Activated CD4-positive, alpha-beta T cell treated with anti-CD3 and anti-CD28 coated beads for 48 hours (primary cell): ENCODE measurements at regions not wholly inside any gene's neighbourhood (a gene's known extent, or its start where the extent isn't known, plus 50 kb on each side); places are given as distances from the start of the nearest gene placed in this dataset.

Experiments
- DNase-seq: peaks from one replicate; pipeline ENCODE4 v3.0.0-alpha.2; 2020

GRCh38 chr2:221034026-221034701, 537.9 kb downstream of the EPHA4 start:
- no peak for DNase-seq

- DNase-seq, result no peak
Measured at GRCh38 chr2:221034973-221035372, 537.1 kb downstream of the EPHA4 start.

- no peak for DNase-seq
Measured at GRCh38 chr2:221042926-221043325, 529.2 kb downstream of the EPHA4 start.

GRCh38 chr2:221044781-221045180, 527.3 kb downstream of the EPHA4 start:
- DNase-seq, result no peak

- DNase-seq, result no peak
Measured at GRCh38 chr2:221050020-221050795, 521.9 kb downstream of the EPHA4 start.

- DNase-seq, result no peak
Measured at GRCh38 chr2:221051162-221051561, 520.9 kb downstream of the EPHA4 start.

- no peak for DNase-seq
Measured at GRCh38 chr2:221060376-221060775, 511.7 kb downstream of the EPHA4 start.

- DNase-seq, result no peak
Measured at GRCh38 chr2:221063568-221063967, 508.5 kb downstream of the EPHA4 start.

GRCh38 chr2:221064058-221064854, 507.8 kb downstream of the EPHA4 start:
- no peak for DNase-seq

- no peak for DNase-seq
Measured at GRCh38 chr2:221064880-221065279, 507.2 kb downstream of the EPHA4 start.

- no peak for DNase-seq
Measured at GRCh38 chr2:221068123-221068522, 504.0 kb downstream of the EPHA4 start.

GRCh38 chr2:221070106-221070505, 502.0 kb downstream of the EPHA4 start:
- no peak for DNase-seq

- DNase-seq, result no peak
Measured at GRCh38 chr2:221073326-221074049, 498.6 kb downstream of the EPHA4 start.

- no peak for DNase-seq
Measured at GRCh38 chr2:221074238-221074637, 497.9 kb downstream of the EPHA4 start.

GRCh38 chr2:221075203-221075602, 496.9 kb downstream of the EPHA4 start:
- no peak for DNase-seq

GRCh38 chr2:221077251-221077650, 494.9 kb downstream of the EPHA4 start:
- no peak for DNase-seq

- DNase-seq, result no peak
Measured at GRCh38 chr2:221077799-221078198, 494.3 kb downstream of the EPHA4 start.

GRCh38 chr2:221085341-221085900, 486.7 kb downstream of the EPHA4 start:
- DNase-seq, result no peak

GRCh38 chr2:221085936-221086335, 486.2 kb downstream of the EPHA4 start:
- DNase-seq, result no peak

- no peak for DNase-seq
Measured at GRCh38 chr2:221087779-221088178, 484.3 kb downstream of the EPHA4 start.

GRCh38 chr2:221088506-221088905, 483.6 kb downstream of the EPHA4 start:
- DNase-seq, result no peak

GRCh38 chr2:221095356-221095755, 476.7 kb downstream of the EPHA4 start:
- no peak for DNase-seq
